ENCODE measurements at regions not wholly inside any gene's neighbourhood (a gene's known extent, or its start where the extent isn't known, plus 50 kb on each side); places are given as distances from the start of the nearest gene placed in this dataset.

GRCh38 chr12:84660139-84660538 is 252.5 kb downstream of the SLC6A15 start:
- DNase-seq: no peak

DNA sequence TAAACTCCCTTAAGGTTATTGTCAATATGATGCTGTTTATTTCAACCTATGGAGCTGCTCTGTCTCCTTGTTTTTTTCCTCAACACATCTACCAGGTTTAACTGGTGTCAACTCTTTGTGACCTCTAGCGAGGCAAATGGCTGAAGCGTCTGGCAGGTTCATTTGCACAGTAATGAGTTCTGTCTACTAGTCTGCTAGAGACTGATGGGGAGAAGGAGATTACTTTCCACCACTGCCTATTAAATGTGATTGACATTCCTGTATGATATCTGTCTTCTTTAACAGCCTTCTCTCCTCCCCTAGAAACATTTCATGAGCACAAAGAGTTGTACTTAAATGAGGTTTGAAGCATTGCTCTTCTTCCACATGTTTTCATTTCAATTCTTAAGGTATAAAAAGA is 253.7 kb downstream of the SLC6A15 start:
- DNase-seq: no peak

DNA sequence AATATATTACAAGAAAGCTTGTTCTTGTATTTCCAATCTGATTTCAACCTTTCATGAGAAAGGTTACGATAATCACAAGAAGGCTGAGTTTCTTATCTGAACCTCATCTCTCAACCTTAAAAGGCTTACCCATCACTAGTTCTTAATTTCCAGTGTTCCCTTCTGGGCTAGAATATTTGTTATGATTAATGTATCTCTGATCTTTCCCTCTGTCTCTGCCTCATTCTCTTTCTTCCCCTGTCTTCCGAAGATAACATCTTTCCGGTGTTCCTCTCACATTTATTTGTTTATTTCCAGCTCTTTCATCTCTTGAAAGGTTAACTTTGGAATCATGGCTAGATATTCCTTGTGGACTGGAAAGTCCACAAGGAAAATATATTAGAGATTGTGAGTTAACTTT is 255.9 kb downstream of the SLC6A15 start:
- DNase-seq: no peak

- DNase-seq: no peak
These were observed 259.1 kb downstream of the SLC6A15 start for GRCh38 chr12:84653482-84653881.

- DNase-seq: no peak
These were observed 264.2 kb downstream of the SLC6A15 start for GRCh38 chr12:84648425-84648824.

- no peak for DNase-seq
These were observed 267.7 kb downstream of the SLC6A15 start for GRCh38 chr12:84644908-84645307.

GRCh38 chr12:84643993-84644392 is 268.6 kb downstream of the SLC6A15 start:
- no peak for DNase-seq

- no peak for DNase-seq
These were observed 270.6 kb downstream of the SLC6A15 start for GRCh38 chr12:84641940-84642545.

DNA sequence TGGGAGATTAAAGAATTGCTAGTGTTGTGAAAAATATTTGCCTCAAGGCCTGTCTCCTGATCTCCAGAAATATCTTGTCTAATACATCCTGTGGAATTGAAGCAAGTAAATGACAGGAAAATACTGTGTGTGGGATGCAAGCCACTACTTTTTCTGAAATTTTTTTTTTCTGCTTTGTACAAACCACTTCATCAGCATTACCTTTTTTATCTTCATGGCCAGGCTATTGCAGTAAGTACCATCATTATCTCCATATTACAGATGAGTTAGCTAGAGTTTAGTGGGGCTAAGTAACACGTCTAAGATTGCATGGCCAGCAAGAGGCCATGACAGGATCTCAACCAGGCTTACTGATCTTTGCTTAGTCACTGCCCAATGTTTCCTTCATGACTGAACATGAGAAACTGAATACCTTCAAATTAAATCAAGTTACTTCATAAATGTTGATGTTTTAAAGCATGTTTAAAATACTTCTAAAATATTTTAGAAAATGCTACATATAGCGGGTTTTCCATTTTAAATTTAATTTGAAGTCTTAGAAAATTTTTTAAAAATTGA is 273.7 kb downstream of the SLC6A15 start:
- no peak for DNase-seq

DNA sequence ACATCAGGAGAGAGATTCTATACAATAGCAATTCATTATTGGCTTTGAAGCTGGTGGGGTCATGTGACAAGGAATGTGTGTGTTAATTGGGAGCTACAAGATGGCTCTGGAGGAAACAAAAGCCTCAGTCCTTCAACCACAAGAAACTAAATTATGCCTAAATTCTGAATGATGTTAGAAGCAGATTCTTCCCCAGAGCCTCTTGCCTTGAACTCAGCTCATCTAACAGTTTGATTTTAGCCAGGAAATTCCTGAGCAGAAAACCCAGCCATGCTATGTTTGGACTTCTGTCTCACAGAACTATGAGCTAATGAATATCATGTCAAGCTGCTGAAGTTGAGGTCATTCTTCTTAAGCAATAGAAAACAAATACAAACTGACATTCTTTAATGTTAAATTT is 274.7 kb downstream of the SLC6A15 start:
- no peak for DNase-seq

DNA sequence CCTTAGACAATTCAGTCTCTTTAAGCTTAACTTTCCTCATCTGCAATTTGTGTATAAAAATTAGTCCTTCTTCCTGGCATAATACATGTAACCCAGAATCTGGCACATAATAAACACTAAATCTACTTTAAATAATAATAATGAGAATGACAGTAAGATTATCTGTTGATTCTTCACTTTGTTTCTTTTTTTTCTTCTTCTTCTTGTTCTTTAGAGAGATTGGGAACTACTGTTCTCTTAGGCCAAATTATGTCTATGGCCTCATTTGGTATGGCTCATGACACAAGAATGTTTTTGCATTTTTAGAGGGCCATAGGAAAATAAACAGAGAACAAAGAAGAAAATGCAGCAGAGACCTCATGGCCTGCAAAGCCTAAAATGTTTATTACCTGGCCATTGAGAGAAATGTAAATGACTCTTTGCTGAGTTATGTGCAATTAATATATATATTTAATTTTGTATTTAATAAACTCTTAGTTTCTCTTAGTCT is 275.8 kb downstream of the SLC6A15 start:
- no peak for DNase-seq

- no peak for DNase-seq
These were observed 278.1 kb downstream of the SLC6A15 start for GRCh38 chr12:84634526-84634925.

GRCh38 chr12:84632556-84632955 is 280.0 kb downstream of the SLC6A15 start:
- DNase-seq: no peak

DNA sequence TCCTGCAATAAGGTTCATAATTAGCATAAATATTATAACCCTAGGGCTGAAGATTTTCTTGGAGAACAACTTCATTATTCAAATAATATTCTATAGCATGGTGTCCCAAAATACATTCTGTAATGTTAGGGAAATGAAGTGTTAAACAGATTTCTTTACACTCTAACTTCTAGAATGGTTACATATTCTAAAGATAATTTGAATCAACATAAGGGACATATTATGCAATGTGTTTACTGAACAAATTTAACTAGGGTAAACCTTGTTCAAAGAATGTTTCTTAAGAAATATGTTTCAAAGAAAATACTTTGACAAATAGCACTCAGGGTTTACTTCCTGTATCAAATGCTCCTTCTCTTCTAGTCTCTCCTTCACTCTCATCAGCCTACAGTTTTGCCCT is 281.6 kb downstream of the SLC6A15 start:
- no peak for DNase-seq

DNA sequence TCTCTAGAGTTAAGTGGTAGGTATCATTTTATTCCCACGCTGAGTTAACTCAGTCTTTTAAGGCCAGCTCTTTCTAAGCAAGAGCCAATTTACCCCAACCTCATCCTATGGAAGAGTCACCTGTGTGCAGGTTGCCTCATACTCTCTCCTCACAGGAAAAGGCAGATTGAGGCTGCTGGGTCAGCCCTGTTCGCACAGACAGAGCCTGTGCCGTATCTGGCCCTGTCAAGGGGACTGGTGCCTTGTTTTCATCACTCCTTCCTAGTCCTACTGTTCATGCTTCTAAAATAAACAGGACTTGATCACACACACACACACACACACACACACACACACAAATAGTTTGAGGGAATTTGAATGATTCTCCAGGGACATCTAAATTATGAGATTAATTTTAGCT is 285.0 kb downstream of the SLC6A15 start:
- no peak for DNase-seq

DNA sequence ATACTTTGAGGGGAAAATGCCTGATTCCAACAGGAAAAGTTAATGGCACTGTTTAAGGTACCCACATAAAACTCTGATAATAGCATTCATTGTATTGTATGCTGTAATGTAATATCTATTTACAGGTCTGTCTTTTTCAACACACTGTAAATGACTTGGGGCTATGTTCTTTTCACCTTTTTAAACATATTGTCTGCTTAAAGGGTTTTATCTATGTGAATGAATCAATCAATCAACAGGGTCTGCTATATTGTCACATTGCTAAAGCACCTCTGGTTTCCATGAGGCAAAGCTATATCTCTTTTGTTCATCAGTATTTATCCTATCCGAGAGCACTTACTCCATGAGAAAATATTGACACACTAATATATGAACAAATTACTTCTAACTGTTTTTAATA is 288.0 kb downstream of the SLC6A15 start:
- no peak for DNase-seq

- DNase-seq: no peak
These were observed 293.5 kb downstream of the SLC6A15 start for GRCh38 chr12:84619053-84619571.

DNA sequence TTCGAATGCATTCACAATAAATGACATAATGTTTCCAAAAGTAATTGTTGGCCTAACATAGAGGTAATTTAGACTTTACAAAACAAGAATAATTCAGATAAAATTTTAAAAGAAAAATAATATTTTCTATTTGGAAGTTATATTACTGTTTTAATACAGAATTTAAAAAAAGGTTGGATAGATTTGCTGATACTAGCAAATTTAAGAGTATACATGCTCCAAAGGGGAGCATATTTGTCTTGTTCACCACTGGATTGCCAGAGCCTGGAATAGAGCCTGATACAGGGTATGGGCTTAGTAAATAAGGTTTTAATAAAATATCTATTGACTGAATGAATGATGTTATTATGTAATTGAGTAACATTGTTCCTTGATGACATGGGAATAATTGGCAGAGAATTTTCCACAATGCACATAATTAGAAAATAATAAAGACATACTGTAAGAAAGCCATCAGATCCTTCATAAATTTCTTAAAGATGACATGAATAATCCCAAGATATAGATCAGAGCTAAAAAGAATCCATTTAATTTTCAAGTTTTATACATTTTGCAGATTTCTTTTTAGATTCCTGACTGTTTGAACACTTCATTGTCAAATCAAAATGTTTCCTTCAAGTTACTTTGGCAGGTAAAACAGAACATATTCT is 305.3 kb downstream of the SLC6A15 start:
- DNase-seq: no peak

GRCh38 chr12:84605983-84606382 is 306.6 kb downstream of the SLC6A15 start:
- no peak for DNase-seq

DNA sequence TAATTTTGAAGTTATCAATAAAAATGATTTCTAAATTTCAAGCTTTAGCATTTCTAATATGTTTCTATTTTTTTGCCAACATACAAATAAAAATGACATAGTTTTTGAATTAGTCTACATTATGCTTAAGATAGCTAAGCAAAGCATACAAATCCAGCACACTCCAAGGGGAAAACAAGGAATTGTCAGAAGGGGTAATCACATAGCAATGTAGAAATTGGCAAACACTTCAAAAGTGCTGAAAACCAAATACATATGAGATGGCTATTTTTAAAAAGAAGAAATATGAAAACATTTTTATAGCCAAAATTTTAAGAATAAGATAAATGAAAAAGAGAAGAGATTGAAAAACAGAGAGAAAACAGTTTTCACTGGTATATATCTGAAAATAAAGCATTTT is 308.0 kb downstream of the SLC6A15 start:
- no peak for DNase-seq

GRCh38 chr12:84603484-84604248 is 308.9 kb downstream of the SLC6A15 start:
- DNase-seq: no peak

GRCh38 chr12:84601483-84601882 is 311.1 kb downstream of the SLC6A15 start:
- no peak for DNase-seq

GRCh38 chr12:84599539-84599938 is 313.1 kb downstream of the SLC6A15 start:
- DNase-seq: no peak

- no peak for DNase-seq
These were observed 316.3 kb downstream of the SLC6A15 start for GRCh38 chr12:84596266-84596665.
